ENCODE measurements at regions not wholly inside any gene's neighbourhood (a gene's known extent, or its start where the extent isn't known, plus 50 kb on each side); places are given as distances from the start of the nearest gene placed in this dataset.

GRCh38 chr11:28472904-28473303 lies 364.7 kb downstream of the METTL15 start:
- TF ChIP-seq POLR2A (IDR thresholded peaks at IDR 0.05; ENCODE audit: low read depth, low read length) (no peak), TAF1 (IDR thresholded peaks at IDR 0.05; ENCODE audit: low read depth, low read length) (no peak), POLR2AphosphoS5 (IDR thresholded peaks at IDR 0.05; ENCODE audit: low read depth, low read length) (no peak), SPI1 (IDR thresholded peaks at IDR 0.05; ENCODE audit: low read depth, low read length) (no peak), POU2F2 (IDR thresholded peaks at IDR 0.05; ENCODE audit: low read depth, low read length) (no peak), PAX5 (IDR thresholded peaks at IDR 0.05; ENCODE audit: insufficient read depth, low read length, severe bottlenecking) (no peak)
